A549 (cell line): ENCODE measurements at regions not wholly inside any gene's neighbourhood (a gene's known extent, or its start where the extent isn't known, plus 50 kb on each side); places are given as distances from the start of the nearest gene placed in this dataset.

ENCODE experiments used
- CTCF ChIP-seq: fragments of >200 bp; sonication (Bioruptor Twin); formaldehyde crosslinking; IDR thresholded peaks from 3 replicates; pipeline ENCODE4 v1.5.1; 2016
- FOSB ChIP-seq: fragments of 250-450 bp; sonication (Bioruptor Pico); IDR thresholded peaks from 2 replicates; pipeline ENCODE4 v1.5.0; 2020; ENCODE audit warnings: mild to moderate bottlenecking, moderate library complexity
- HDAC2 ChIP-seq: fragments of 200-600 bp; sonication (generic); IDR thresholded peaks from 2 replicates; pipeline ENCODE4 v1.6.1; 2016
- JUN ChIP-seq, 2 experiments: fragments of >200 bp; sonication (Bioruptor Twin); formaldehyde crosslinking; IDR thresholded peaks; 2 replicates in 1 of 2; 3 replicates in 1 of 2; pipeline ENCODE4 v1.6.1; 2016 to 2017
- NFE2L2 ChIP-seq: fragments of 150-350 bp; conservative IDR thresholded peaks from 2 replicates; pipeline ENCODE4 v1.6.1; 2014; ENCODE audit warnings: low read length
- NR3C1 ChIP-seq: fragments of >200 bp; sonication (Bioruptor Twin); formaldehyde crosslinking; IDR thresholded peaks from 3 replicates; pipeline ENCODE4 v1.6.1; 2017
- RAD21 ChIP-seq, 2 experiments: fragments of >200 bp in 1 of 2; sonication (Bioruptor Twin) in 1 of 2; formaldehyde crosslinking in 1 of 2; IDR thresholded peaks in 1 of 2; conservative IDR thresholded peaks in 1 of 2; 2 replicates in 1 of 2; 3 replicates in 1 of 2; pipeline ENCODE4 v1.6.1; 2012 to 2018; ENCODE audit warnings: inconsistent platforms in 1 of 2
- SMC3 ChIP-seq: fragments of >200 bp; sonication (Bioruptor Twin); formaldehyde crosslinking; IDR thresholded peaks from 3 replicates; pipeline ENCODE4 v1.6.1; 2018; ENCODE audit warnings: inconsistent platforms
- SREBF2 ChIP-seq: fragments of 450-650 bp; IDR thresholded peaks from 2 replicates; pipeline ENCODE4 v1.6.1; 2014; ENCODE audit warnings: mild to moderate bottlenecking, moderate library complexity
- ZSCAN20 ChIP-seq: fragments of 250-450 bp; sonication (Bioruptor Pico); IDR thresholded peaks from 2 replicates; pipeline ENCODE4 v1.8.0; 2022; ENCODE audit warnings: mild to moderate bottlenecking, moderate library complexity

DNA sequence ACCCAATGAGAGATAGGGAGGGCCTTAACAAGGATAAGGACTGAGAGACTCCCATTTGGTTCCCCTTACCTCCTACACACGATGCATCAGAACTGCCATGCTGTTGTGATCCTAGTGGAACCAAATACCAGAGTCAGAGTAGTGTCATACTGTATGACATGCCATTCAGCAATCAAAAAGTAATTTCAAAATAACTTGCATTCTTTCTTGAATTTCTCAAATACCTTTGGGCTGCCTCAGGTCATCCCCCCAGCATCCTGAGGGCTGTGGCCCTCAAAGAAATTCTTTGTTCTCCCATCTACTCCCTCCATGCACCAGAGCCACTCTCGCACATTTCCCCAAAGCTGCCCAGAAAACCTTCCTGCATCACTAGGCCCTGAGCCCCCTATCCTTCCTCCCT lies 68.9 kb upstream of the PPP2R3A start:
- TF ChIP-seq CTCF: no peak
- TF ChIP-seq SMC3: no peak
- TF ChIP-seq NFE2L2: no peak
- no peak for TF ChIP-seq NR3C1
- TF ChIP-seq ZSCAN20 (CRISPR knock-in tag): no peak
- no peak for TF ChIP-seq JUN (IDR thresholded peaks at IDR 0.05)
- no peak for TF ChIP-seq FOSB (CRISPR knock-in tag)
- no peak for TF ChIP-seq RAD21 (conservative IDR thresholded peaks at IDR 0.05 in 1 of 2, IDR thresholded peaks at IDR 0.05 in 1 of 2)
- no peak for TF ChIP-seq SREBF2
- TF ChIP-seq HDAC2: no peak
